GM19043 (cell line): ENCODE measurements at regions not wholly inside any gene's neighbourhood (a gene's known extent, or its start where the extent isn't known, plus 50 kb on each side); places are given as distances from the start of the nearest gene placed in this dataset.
"Not testable (repeated sequence)": the region's sequence is repeated elsewhere in the genome, so short reads cannot be mapped to it uniquely, and the experiment has no call there.

Experiments used
- ATAC-seq: cut with Tn5 transposase; IDR thresholded peaks from one replicate; pipeline ENCODE4 v1.9.1; 2021; ENCODE audit warnings: low read depth; ENCODE audit not compliant: unreplicated experiment

GRCh38 chr17:16888413-16889087, 83.4 kb downstream of the TNFRSF13B start:
- no peak for ATAC-seq

GRCh38 chr17:16887523-16888095, 84.3 kb downstream of the TNFRSF13B start:
- no peak for ATAC-seq

GRCh38 chr17:16886655-16887322, 85.1 kb downstream of the TNFRSF13B start:
- peak; percentile 59 for ATAC-seq

GRCh38 chr17:16885204-16885603, 86.7 kb downstream of the TNFRSF13B start:
- not testable (repeated sequence) for ATAC-seq

- not testable (repeated sequence) for ATAC-seq
Measured at GRCh38 chr17:16882926-16883265, 89.0 kb downstream of the TNFRSF13B start.

GRCh38 chr17:16882243-16882925, 89.5 kb downstream of the TNFRSF13B start:
- no peak for ATAC-seq

- no peak for ATAC-seq
Measured at GRCh38 chr17:16881239-16881924, 90.5 kb downstream of the TNFRSF13B start.

GRCh38 chr17:16880843-16881230, 91.1 kb downstream of the TNFRSF13B start:
- no peak for ATAC-seq

- ATAC-seq, result no peak
Measured at GRCh38 chr17:16880121-16880842, 91.6 kb downstream of the TNFRSF13B start.

- no peak for ATAC-seq
Measured at GRCh38 chr17:16879686-16880085, 92.2 kb downstream of the TNFRSF13B start.

GRCh38 chr17:16878606-16879005, 93.3 kb downstream of the TNFRSF13B start:
- no peak for ATAC-seq

- ATAC-seq, result no peak
Measured at GRCh38 chr17:16878084-16878483, 93.8 kb downstream of the TNFRSF13B start.

- no peak for ATAC-seq
Measured at GRCh38 chr17:16877099-16877498, 94.8 kb downstream of the TNFRSF13B start.

- ATAC-seq, result no peak
Measured at GRCh38 chr17:16875662-16876061, 96.3 kb downstream of the TNFRSF13B start.

GRCh38 chr17:16874216-16874615, 97.7 kb downstream of the TNFRSF13B start:
- ATAC-seq, result not testable (repeated sequence)

GRCh38 chr17:16873174-16874035, 98.5 kb downstream of the TNFRSF13B start:
- no peak for ATAC-seq

GRCh38 chr17:16872351-16873173, 99.4 kb downstream of the TNFRSF13B start:
- no peak for ATAC-seq

- ATAC-seq, result not testable (repeated sequence)
Measured at GRCh38 chr17:16871446-16872190, 100.3 kb downstream of the TNFRSF13B start.
